Mesendoderm (in vitro differentiated cells): ENCODE measurements at regions not wholly inside any gene's neighbourhood (a gene's known extent, or its start where the extent isn't known, plus 50 kb on each side); places are given as distances from the start of the nearest gene placed in this dataset.

Experiments
- DNase-seq: peaks from one replicate; pipeline ENCODE4 v3.0.0; 2013
- H2AK5ac ChIP-seq: 2 replicates; pipeline ENCODE4 v1.6.1; 2013; ENCODE audit warnings: low read length, inconsistent platforms
- H2BK120ac ChIP-seq: 2 replicates; pipeline ENCODE4 v1.6.1; 2013; ENCODE audit warnings: low read depth, mild to moderate bottlenecking, low read length, moderate library complexity, mixed read lengths
- H2BK15ac ChIP-seq: replicated peaks from 2 replicates; pipeline ENCODE4 v1.6.1; 2013; ENCODE audit warnings: low read depth, mild to moderate bottlenecking, moderate library complexity
- H2BK5ac ChIP-seq: 2 replicates; pipeline ENCODE4 v1.6.1; 2013; ENCODE audit warnings: low read length, inconsistent platforms
- H3K18ac ChIP-seq: 2 replicates; pipeline ENCODE4 v1.6.1; 2013; ENCODE audit warnings: mild to moderate bottlenecking, low read length, mixed read lengths
- H3K23ac ChIP-seq: one replicate; pipeline ENCODE4 v1.6.1; 2013; ENCODE audit warnings: low read length
- H3K27ac ChIP-seq: 2 replicates; pipeline ENCODE4 v1.5.1; 2013; ENCODE audit warnings: low read depth, mild to moderate bottlenecking, inconsistent platforms, low read length, moderate library complexity
- H3K27me3 ChIP-seq: 2 replicates; pipeline ENCODE4 v1.6.1; 2013; ENCODE audit warnings: low read length, control low read depth, mild to moderate bottlenecking, inconsistent platforms; ENCODE audit not compliant: insufficient read depth, poor library complexity
- H3K36me3 ChIP-seq: 2 replicates; pipeline ENCODE4 v1.6.1; 2013; ENCODE audit warnings: low read length, inconsistent platforms; ENCODE audit not compliant: control insufficient read depth, insufficient read depth
- H3K4ac ChIP-seq: one replicate; pipeline ENCODE4 v1.6.1; 2013; ENCODE audit warnings: low read depth, mild to moderate bottlenecking, low read length, moderate library complexity
- H3K4me1 ChIP-seq: 2 replicates; pipeline ENCODE4 v1.6.1; 2013; ENCODE audit warnings: low read depth, low read length, inconsistent platforms; ENCODE audit not compliant: control insufficient read depth
- H3K4me2 ChIP-seq: 2 replicates; pipeline ENCODE4 v1.6.1; 2013; ENCODE audit warnings: low read length
- H3K4me3 ChIP-seq: 2 replicates; pipeline ENCODE4 v1.5.1; 2013; ENCODE audit warnings: mild to moderate bottlenecking, low read length
- H3K56ac ChIP-seq: one replicate; pipeline ENCODE4 v1.6.1; 2013; ENCODE audit warnings: low read length
- H3K79me1 ChIP-seq: 2 replicates; pipeline ENCODE4 v1.6.1; 2013; ENCODE audit warnings: low read length, inconsistent platforms
- H3K79me2 ChIP-seq: 2 replicates; pipeline ENCODE4 v1.6.1; 2013; ENCODE audit warnings: mild to moderate bottlenecking, low read length; ENCODE audit not compliant: control insufficient read depth, insufficient read depth
- H3K9ac ChIP-seq: 2 replicates; pipeline ENCODE4 v1.6.1; 2013; ENCODE audit warnings: low read length, inconsistent platforms
- H4K5ac ChIP-seq: one replicate; pipeline ENCODE4 v1.6.1; 2013; ENCODE audit warnings: low read length
- H4K8ac ChIP-seq: one replicate; pipeline ENCODE4 v1.6.1; 2013; ENCODE audit warnings: low read depth, mild to moderate bottlenecking, control low read depth, low read length, moderate library complexity
- WGBS: extraction: QIAGEN DNeasy Blood & Tissue Kit; methylation state at CpG from one replicate; pipeline ENCODE4 v1.1.7; 2013; ENCODE audit warnings: low lambda C conversion rate, missing lambda C conversion rate; ENCODE audit not compliant: insufficient coverage; ENCODE audit errors: extremely low coverage; 5-methylcytosine and 5-hydroxymethylcytosine counted together

DNA sequence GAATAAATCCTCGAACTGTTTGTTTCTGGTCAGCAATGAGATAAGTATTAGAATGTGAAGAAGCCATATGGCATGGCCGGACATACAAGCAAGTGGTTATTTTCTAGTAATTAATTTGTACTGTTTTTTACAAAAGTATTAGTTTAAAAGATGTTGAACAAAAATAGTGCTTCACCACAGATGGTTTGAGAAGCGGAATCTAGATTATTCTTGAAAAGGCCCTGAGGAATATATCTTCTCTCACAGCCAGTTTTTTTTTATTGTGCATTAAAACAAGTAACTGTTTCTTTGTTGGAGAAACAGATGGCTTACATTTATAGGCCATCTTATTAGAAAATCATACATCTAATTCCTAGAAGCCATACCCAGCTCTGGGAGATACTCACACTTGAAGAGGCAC lies 153.3 kb downstream of the TMEM26 start:
- Histone ChIP-seq H3K36me3 (no peaks in the 10 kb centered on the region), H3K4me1 (no peaks in the 10 kb centered on the region), H4K8ac (no peak overlapping the region), H3K23ac (no peak overlapping the region), H2BK120ac (no peak overlapping the region), H3K79me1 (no peaks in the 10 kb centered on the region), H3K4me3 (no peak overlapping the region), H3K27ac (no peak overlapping the region), H3K18ac (no peak overlapping the region), H3K56ac (no peak overlapping the region), H3K27me3 (no peaks in the 10 kb centered on the region), H4K5ac (no peak overlapping the region), H3K4ac (no peak overlapping the region), H3K4me2 (no peak overlapping the region), H3K9ac (no peak overlapping the region), H3K79me2 (no peaks in the 10 kb centered on the region), H2BK5ac (no peak overlapping the region), H2AK5ac (no peak overlapping the region), H2BK15ac (no peak overlapping the region)
- no peak for DNase-seq
- WGBS: no CpG with 5 or more reads among the region's 3 CpGs

DNA sequence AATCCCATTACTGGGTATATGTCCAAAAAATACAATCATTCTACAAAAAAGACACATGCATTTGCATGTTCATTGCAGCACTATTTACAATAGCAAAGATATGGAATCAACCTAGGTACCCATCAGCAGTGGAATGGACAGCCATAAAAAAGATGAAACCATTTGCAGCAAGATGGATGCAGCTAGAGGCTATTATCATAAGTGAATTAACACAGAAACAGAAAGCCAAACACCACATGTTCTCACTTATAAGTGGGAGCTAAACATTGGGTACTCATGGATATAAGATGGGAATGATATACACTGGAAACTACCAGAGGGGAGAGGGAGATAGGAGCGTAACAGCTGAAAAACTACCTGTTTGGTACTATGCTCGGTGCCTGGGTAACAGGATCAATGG lies 154.0 kb downstream of the TMEM26 start:
- DNase-seq: no peak
- no peaks in the 10 kb centered on the region for H3K36me3 ChIP-seq
- H2AK5ac ChIP-seq: no peak overlapping the region
- no peaks in the 10 kb centered on the region for H3K79me1 ChIP-seq
- H3K27me3 ChIP-seq: no peaks in the 10 kb centered on the region
- H2BK15ac ChIP-seq: no peak overlapping the region
- no peak overlapping the region for H2BK5ac ChIP-seq
- H3K18ac ChIP-seq: no peak overlapping the region
- H3K4me3 ChIP-seq: no peak overlapping the region
- no peaks in the 10 kb centered on the region for H3K79me2 ChIP-seq
- no peak overlapping the region for H3K9ac ChIP-seq
- no peak overlapping the region for H3K4me2 ChIP-seq
- no peak overlapping the region for H4K8ac ChIP-seq
- no peaks in the 10 kb centered on the region for H3K4me1 ChIP-seq
- no peak overlapping the region for H3K56ac ChIP-seq
- no peak overlapping the region for H3K23ac ChIP-seq
- WGBS: no CpG with 5 or more reads among the region's 2 CpGs
- H2BK120ac ChIP-seq: no peak overlapping the region
- no peak overlapping the region for H4K5ac ChIP-seq
- H3K4ac ChIP-seq: no peak overlapping the region
- no peak overlapping the region for H3K27ac ChIP-seq

DNA sequence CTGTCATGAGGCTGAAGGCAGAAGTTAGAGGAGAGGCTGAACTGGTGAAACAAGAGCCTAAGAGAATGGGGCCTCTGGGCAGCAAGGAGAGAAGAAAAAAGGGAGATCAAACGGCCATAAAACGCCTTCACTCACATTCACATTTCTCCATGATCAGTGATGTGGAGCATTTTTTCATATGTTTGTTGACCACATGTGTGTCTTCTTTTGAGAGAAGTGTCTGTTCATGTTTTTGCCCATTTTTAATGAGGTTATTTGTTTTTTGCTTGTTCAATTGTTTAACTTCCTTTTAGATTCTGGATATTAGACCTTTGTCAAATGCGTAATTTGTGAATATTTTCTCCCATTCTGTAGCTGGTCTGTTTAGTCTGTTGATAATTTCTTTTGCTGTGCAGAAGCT lies 155.0 kb downstream of the TMEM26 start:
- Histone ChIP-seq H3K79me2 (no peaks in the 10 kb centered on the region), H2AK5ac (no peak overlapping the region), H3K56ac (no peak overlapping the region), H3K4me1 (no peaks in the 10 kb centered on the region), H4K8ac (no peak overlapping the region), H3K4me2 (no peak overlapping the region), H4K5ac (no peak overlapping the region), H3K27ac (no peak overlapping the region), H3K9ac (no peak overlapping the region), H3K23ac (no peak overlapping the region), H3K79me1 (no peaks in the 10 kb centered on the region), H2BK15ac (no peak overlapping the region), H3K18ac (no peak overlapping the region), H3K27me3 (no peaks in the 10 kb centered on the region), H3K4ac (no peak overlapping the region), H3K36me3 (no peaks in the 10 kb centered on the region), H2BK5ac (no peak overlapping the region), H3K4me3 (no peak overlapping the region), H2BK120ac (no peak overlapping the region)
- WGBS: no CpG with 5 or more reads among the region's 3 CpGs
- DNase-seq: no peak

DNA sequence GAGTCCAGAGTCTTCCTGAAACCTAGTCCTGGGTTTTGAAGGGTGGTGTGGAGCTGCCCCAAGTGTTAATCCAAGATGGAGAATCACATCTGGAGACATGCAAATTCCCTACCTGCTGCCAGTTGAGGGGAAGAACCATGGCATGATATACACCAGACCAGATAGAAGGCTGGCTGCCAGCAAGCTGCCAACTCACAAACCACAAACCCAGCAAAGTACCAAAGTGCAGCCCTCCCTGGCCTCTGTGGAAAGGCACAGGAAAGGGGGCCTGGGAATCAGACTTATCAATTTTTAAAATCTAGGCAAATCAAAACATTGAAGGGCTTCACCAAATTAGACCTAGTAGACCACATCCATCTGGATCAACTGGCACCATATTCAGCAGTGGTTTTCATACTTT lies 157.0 kb downstream of the TMEM26 start:
- no peak for DNase-seq
- Histone ChIP-seq H3K4ac (no peak overlapping the region), H3K36me3 (no peaks in the 10 kb centered on the region), H3K4me1 (no peaks in the 10 kb centered on the region), H3K79me1 (no peaks in the 10 kb centered on the region), H3K79me2 (no peaks in the 10 kb centered on the region), H3K27ac (no peak overlapping the region), H3K9ac (no peak overlapping the region), H3K56ac (no peak overlapping the region), H3K4me3 (no peak overlapping the region), H3K27me3 (no peaks in the 10 kb centered on the region), H3K18ac (no peak overlapping the region), H4K5ac (no peak overlapping the region), H2AK5ac (no peak overlapping the region), H2BK120ac (no peak overlapping the region), H4K8ac (no peak overlapping the region), H2BK15ac (no peak overlapping the region), H2BK5ac (no peak overlapping the region), H3K4me2 (no peak overlapping the region), H3K23ac (no peak overlapping the region)

DNA sequence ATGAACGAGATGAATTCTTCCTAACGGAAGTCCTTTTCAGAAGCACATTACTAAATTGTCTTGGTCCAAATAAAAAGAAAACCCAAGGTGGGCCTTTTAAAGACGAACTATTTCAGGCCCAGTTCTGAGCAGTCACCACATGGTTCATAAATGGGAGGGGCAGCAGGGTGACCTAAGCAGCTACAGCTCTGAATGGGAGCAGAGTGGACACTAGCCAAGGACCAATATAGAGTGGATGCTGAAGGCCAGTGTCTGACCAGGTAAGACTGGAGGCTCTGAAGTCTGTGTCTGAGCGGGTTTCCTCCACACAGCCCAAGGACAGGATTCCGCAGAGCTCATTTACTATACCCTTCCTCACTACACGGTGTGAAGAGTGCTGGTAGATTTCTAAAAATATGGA lies 159.1 kb downstream of the TMEM26 start:
- Histone ChIP-seq H4K5ac (no peak overlapping the region), H3K27me3 (no peaks in the 10 kb centered on the region), H2AK5ac (no peak overlapping the region), H4K8ac (no peak overlapping the region), H3K4me2 (no peak overlapping the region), H3K79me2 (no peaks in the 10 kb centered on the region), H2BK15ac (no peak overlapping the region), H3K79me1 (no peaks in the 10 kb centered on the region), H3K27ac (no peak overlapping the region), H2BK120ac (no peak overlapping the region), H2BK5ac (no peak overlapping the region), H3K4me1 (no peaks in the 10 kb centered on the region), H3K18ac (no peak overlapping the region), H3K4ac (no peak overlapping the region), H3K23ac (no peak overlapping the region), H3K4me3 (no peak overlapping the region), H3K9ac (no peak overlapping the region), H3K56ac (no peak overlapping the region), H3K36me3 (no peaks in the 10 kb centered on the region)
- DNase-seq: no peak
- no CpG with 5 or more reads among the region's 6 CpGs for WGBS

DNA sequence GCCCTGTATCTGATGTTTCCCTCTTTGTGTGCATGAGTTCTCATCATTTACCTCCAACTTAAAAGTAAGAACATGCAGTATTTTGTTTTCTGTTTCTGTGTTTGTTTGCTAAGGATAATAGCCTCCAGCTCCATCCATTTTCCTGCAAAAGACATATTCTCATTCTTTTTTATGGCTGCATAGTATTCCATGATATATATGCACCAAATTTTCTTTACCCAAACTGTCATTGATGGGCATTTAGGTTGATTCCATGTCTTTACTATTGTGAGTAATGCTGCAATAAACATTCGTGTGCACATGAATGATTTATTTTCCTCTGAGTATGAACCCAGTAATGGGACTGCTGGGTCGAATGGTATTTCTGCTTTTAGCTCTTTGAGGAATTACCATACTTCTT lies 163.4 kb downstream of the TMEM26 start:
- H3K4me3 ChIP-seq: no peak overlapping the region
- no peak overlapping the region for H4K8ac ChIP-seq
- H2AK5ac ChIP-seq: no peak overlapping the region
- H3K79me1 ChIP-seq: no peaks in the 10 kb centered on the region
- no peak overlapping the region for H2BK5ac ChIP-seq
- no peak overlapping the region for H3K27ac ChIP-seq
- no peak overlapping the region for H3K56ac ChIP-seq
- no peak overlapping the region for H3K9ac ChIP-seq
- no peak overlapping the region for H4K5ac ChIP-seq
- H3K23ac ChIP-seq: no peak overlapping the region
- no peak overlapping the region for H3K4me2 ChIP-seq
- no peak overlapping the region for H3K18ac ChIP-seq
- no CpG with 5 or more reads among the region's 2 CpGs for WGBS
- H2BK120ac ChIP-seq: no peak overlapping the region
- no peaks in the 10 kb centered on the region for H3K27me3 ChIP-seq
- no peak overlapping the region for H2BK15ac ChIP-seq
- H3K4ac ChIP-seq: no peak overlapping the region
- no peaks in the 10 kb centered on the region for H3K36me3 ChIP-seq
- DNase-seq: no peak
- no peaks in the 10 kb centered on the region for H3K4me1 ChIP-seq
- no peaks in the 10 kb centered on the region for H3K79me2 ChIP-seq
